Stimulated activated CD8-positive, alpha-beta memory T cell treated with anti-CD3 and anti-CD28 coated beads, Interleukin-7, amount 100 ng/mL, for 48 hours (primary cell): ENCODE measurements at regions not wholly inside any gene's neighbourhood (a gene's known extent, or its start where the extent isn't known, plus 50 kb on each side); places are given as distances from the start of the nearest gene placed in this dataset.

ENCODE experiments used
- DNase-seq, 2 donors: peaks; one replicate each; pipeline ENCODE4 v3.0.0-alpha.2; 2020; ENCODE audit warnings: low read depth in 1 of 2; ENCODE audit errors: extremely low read depth in 1 of 2

GRCh38 chr18:39037925-39038324 is 1472.3 kb upstream of the CELF4 start:
- DNase-seq, result no peak

GRCh38 chr18:39033312-39033711 is 1467.7 kb upstream of the CELF4 start:
- no peak for DNase-seq

GRCh38 chr18:39031647-39032046 is 1466.0 kb upstream of the CELF4 start:
- no peak for DNase-seq

GRCh38 chr18:39030124-39030655 is 1464.6 kb upstream of the CELF4 start:
- no peak for DNase-seq

GRCh38 chr18:39025531-39025930 is 1459.9 kb upstream of the CELF4 start:
- DNase-seq, result no peak

GRCh38 chr18:39019989-39020388 is 1454.4 kb upstream of the CELF4 start:
- DNase-seq, result no peak

GRCh38 chr18:39007031-39007902 is 1441.7 kb upstream of the CELF4 start:
- no peak for DNase-seq

GRCh38 chr18:38996056-38996455 is 1430.5 kb upstream of the CELF4 start:
- DNase-seq, result no peak

- no peak for DNase-seq
These were observed 1427.7 kb upstream of the CELF4 start for GRCh38 chr18:38993342-38993741.

- no peak for DNase-seq
These were observed 1419.4 kb upstream of the CELF4 start for GRCh38 chr18:38984968-38985367.

GRCh38 chr18:38982072-38982471 is 1416.5 kb upstream of the CELF4 start:
- DNase-seq, result no peak

- no peak for DNase-seq
These were observed 1415.8 kb upstream of the CELF4 start for GRCh38 chr18:38981389-38981788.

GRCh38 chr18:38980420-38980819 is 1414.8 kb upstream of the CELF4 start:
- DNase-seq, result no peak

GRCh38 chr18:38972571-38972970 is 1407.0 kb upstream of the CELF4 start:
- DNase-seq, result no peak

- no peak for DNase-seq
These were observed 1406.3 kb upstream of the CELF4 start for GRCh38 chr18:38971881-38972280.

- DNase-seq, result no peak
These were observed 1401.2 kb upstream of the CELF4 start for GRCh38 chr18:38966841-38967240.

- DNase-seq, result no peak
These were observed 1398.5 kb upstream of the CELF4 start for GRCh38 chr18:38963943-38964660.

GRCh38 chr18:38961880-38962279 is 1396.3 kb upstream of the CELF4 start:
- DNase-seq, result no peak

- DNase-seq, result no peak
These were observed 1392.1 kb upstream of the CELF4 start for GRCh38 chr18:38957736-38958135.

- no peak for DNase-seq
These were observed 1390.5 kb upstream of the CELF4 start for GRCh38 chr18:38956068-38956467.

- no peak for DNase-seq
These were observed 1386.0 kb upstream of the CELF4 start for GRCh38 chr18:38951633-38952032.

GRCh38 chr18:38948436-38948835 is 1382.8 kb upstream of the CELF4 start:
- DNase-seq, result no peak
